ENCODE measurements at regions not wholly inside any gene's neighbourhood (a gene's known extent, or its start where the extent isn't known, plus 50 kb on each side); places are given as distances from the start of the nearest gene placed in this dataset.

GRCh38 chr12:78490861-78491260, 373.7 kb upstream of the SYT1 start:
- H3K9ac ChIP-seq (replicated peaks; ENCODE audit: extremely low read depth, insufficient read depth, low read length), result no peak overlapping the region
- no TSS peak for BruUV-seq (replicated peaks)
- H3K27me3 ChIP-seq (ENCODE audit: control insufficient read depth in 2 of 2, insufficient read depth in 2 of 2, low read length in 2 of 2), result no peaks in the 10 kb centered on the region
- CTCF ChIA-PET, result interaction anchor here (0.8 to 2.2 kb wide), 3 partner anchors 14 to 684 kb away, joined by 4 to 7 read pairs (median 4); no protein-coding TSS in a partner anchor
- TF ChIP-seq GATA2 (IDR thresholded peaks at IDR 0.05; ENCODE audit: insufficient read depth, insufficient read length, low read depth, low read length), result no peak
- TF ChIP-seq CTCF (IDR thresholded peaks at IDR 0.05; ENCODE audit: extremely low read depth in 1 of 2, insufficient read depth in 1 of 2, low read depth in 1 of 2, low read length in 2 of 2), result no peak
- no peak for TF ChIP-seq POLR2AphosphoS5 (IDR thresholded peaks at IDR 0.05; ENCODE audit: insufficient read depth, low read depth, low read length)
- no peak overlapping the region for H3K4me2 ChIP-seq (ENCODE audit: insufficient read depth, low read length)
- H3K4me3 ChIP-seq (replicated peaks in 1 of 3; ENCODE audit: insufficient read depth in 1 of 3, low read depth in 1 of 3, low read length in 3 of 3), result no peak overlapping the region
- no peak overlapping the region for H2AFZ ChIP-seq (ENCODE audit: low read depth, low read length)
- intact Hi-C loops (cut with micrococcal nuclease) (no loop called here), dilution Hi-C loops (cut with MboI; ENCODE audit: extremely low pct_ligation_motif_present, low sequenced_read_pairs) (no loop called here)
- no peaks in the 10 kb centered on the region for H4K20me1 ChIP-seq (replicated peaks; ENCODE audit: control insufficient read depth, extremely low read depth, insufficient read depth, low read length)
- H3K36me3 ChIP-seq (ENCODE audit: control insufficient read depth in 2 of 2, extremely low read depth in 1 of 2, insufficient read depth in 2 of 2, low read length in 2 of 2), result no peaks in the 10 kb centered on the region
- no peaks in the 10 kb centered on the region for H3K4me1 ChIP-seq (ENCODE audit: control insufficient read depth, extremely low read depth, insufficient read depth, low read length)
- no peaks in the 10 kb centered on the region for H3K9me3 ChIP-seq (replicated peaks; ENCODE audit: control insufficient read depth, insufficient read depth, low read length)
- H3K27ac ChIP-seq (ENCODE audit: insufficient read depth, low read depth, low read length), result no peak overlapping the region
- no peaks in the 10 kb centered on the region for H3K79me2 ChIP-seq (ENCODE audit: control insufficient read depth, insufficient read depth, low read length)
- DNase-seq (ENCODE audit: low read depth, low spot score) (no peak), FAIRE-seq (no peak)
- POLR2A ChIA-PET, result interaction anchor here (0.7 kb wide), 1 partner anchor 591 kb away, joined by 10 read pairs; no protein-coding TSS in a partner anchor
- H3K9me1 ChIP-seq (replicated peaks; ENCODE audit: control insufficient read depth, extremely low read depth, insufficient read depth, low read length), result no peaks in the 10 kb centered on the region

DNA sequence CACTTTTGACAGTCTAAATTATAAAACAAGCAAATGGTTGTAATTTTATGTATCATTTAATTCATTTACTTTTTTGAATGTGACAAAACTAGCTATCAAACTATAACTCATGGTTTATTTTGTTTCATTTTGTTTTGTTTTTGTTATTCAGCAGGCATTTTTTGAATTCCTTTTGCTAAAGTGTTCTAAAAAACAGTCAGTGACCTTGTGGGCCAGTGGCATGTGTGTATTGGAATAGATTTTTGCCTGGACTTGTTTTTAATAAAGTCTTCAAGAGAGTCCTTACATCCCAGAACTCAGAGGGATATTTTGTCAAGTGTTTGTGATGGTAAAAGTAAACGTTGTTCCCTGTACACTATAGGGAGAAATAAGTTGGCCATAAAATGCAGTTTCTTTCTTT, 369.7 kb upstream of the SYT1 start:
- TF ChIP-seq FOS (IDR thresholded peaks at IDR 0.05; ENCODE audit: borderline replicate concordance, insufficient read depth, low read length) (no peak), MYC (IDR thresholded peaks at IDR 0.05; ENCODE audit: low read depth, low read length) (no peak), POLR2AphosphoS5 (IDR thresholded peaks at IDR 0.05; ENCODE audit: insufficient read depth, low read depth, low read length) (no peak), GATA2 (IDR thresholded peaks at IDR 0.05; ENCODE audit: insufficient read depth, insufficient read length, low read depth, low read length) (no peak), JUN (IDR thresholded peaks at IDR 0.05; ENCODE audit: borderline replicate concordance, insufficient read depth, insufficient read length, low read depth) (no peak), CTCF (IDR thresholded peaks at IDR 0.05; ENCODE audit: extremely low read depth in 1 of 2, insufficient read depth in 1 of 2, low read depth in 1 of 2, low read length in 2 of 2) (no peak), EZH2 (IDR thresholded peaks at IDR 0.05; ENCODE audit: borderline replicate concordance, low read depth, low read length, severe bottlenecking) (no peak), POLR2A (IDR thresholded peaks at IDR 0.05; ENCODE audit: low read depth, low read length) (no peak)
- TF ChIP-seq, protein P1, sequence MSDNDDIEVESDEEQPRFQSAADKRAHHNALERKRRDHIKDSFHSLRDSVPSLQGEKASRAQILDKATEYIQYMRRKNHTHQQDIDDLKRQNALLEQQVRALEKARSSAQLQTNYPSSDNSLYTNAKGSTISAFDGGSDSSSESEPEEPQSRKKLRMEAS (IDR thresholded peaks at IDR 0.05; ENCODE audit: insufficient read depth, insufficient read length), result no peak
- intact Hi-C loops (cut with micrococcal nuclease), result no loop called here
- no peaks in the 10 kb centered on the region for H3K27me3 ChIP-seq (ENCODE audit: control insufficient read depth in 2 of 2, insufficient read depth in 2 of 2, low read length in 2 of 2)
- H3K79me2 ChIP-seq (ENCODE audit: control insufficient read depth, insufficient read depth, low read length), result no peaks in the 10 kb centered on the region
- DNase-seq (ENCODE audit: low read depth, low spot score) (no peak), FAIRE-seq (peak; percentile 54)
- H3K9ac ChIP-seq (replicated peaks; ENCODE audit: extremely low read depth, insufficient read depth, low read length), result no peak overlapping the region
- no peak overlapping the region for H3K4me2 ChIP-seq (ENCODE audit: insufficient read depth, low read length)
- H3K36me3 ChIP-seq (ENCODE audit: control insufficient read depth in 2 of 2, extremely low read depth in 1 of 2, insufficient read depth in 2 of 2, low read length in 2 of 2), result no peaks in the 10 kb centered on the region
- dilution Hi-C loops (cut with MboI; ENCODE audit: extremely low pct_ligation_motif_present, low sequenced_read_pairs), result no loop called here
- H3K4me3 ChIP-seq (replicated peaks in 1 of 3; ENCODE audit: insufficient read depth in 1 of 3, low read depth in 1 of 3, low read length in 3 of 3), result no peak overlapping the region
- ChIA-PET POLR2A (no interaction called here), CTCF (no interaction called here)
- no peaks in the 10 kb centered on the region for H3K9me1 ChIP-seq (replicated peaks; ENCODE audit: control insufficient read depth, extremely low read depth, insufficient read depth, low read length)
- no peaks in the 10 kb centered on the region for H3K4me1 ChIP-seq (ENCODE audit: control insufficient read depth, extremely low read depth, insufficient read depth, low read length)
- H2AFZ ChIP-seq (ENCODE audit: low read depth, low read length), result no peak overlapping the region
- no peak overlapping the region for H3K27ac ChIP-seq (ENCODE audit: insufficient read depth, low read depth, low read length)
- H3K9me3 ChIP-seq (replicated peaks; ENCODE audit: control insufficient read depth, insufficient read depth, low read length), result no peaks in the 10 kb centered on the region
- no peaks in the 10 kb centered on the region for H4K20me1 ChIP-seq (replicated peaks; ENCODE audit: control insufficient read depth, extremely low read depth, insufficient read depth, low read length)
- no TSS peak for BruUV-seq (replicated peaks)
